Sigmoid colon (tissue), 6 donors: ENCODE measurements at regions not wholly inside any gene's neighbourhood (a gene's known extent, or its start where the extent isn't known, plus 50 kb on each side); places are given as distances from the start of the nearest gene placed in this dataset.

Experiments used
- DNase-seq: peaks from one replicate; pipeline ENCODE4 v3.0.0-alpha.2; 2019
- H3K27ac ChIP-seq, 4 donors: fragments of 200-600 bp; sonication (generic); one replicate each; pipeline ENCODE4 v1.5.1; 2016 to 2019; ENCODE audit warnings: mild to moderate bottlenecking in 1 of 4
- H3K27me3 ChIP-seq, 3 donors: fragments of 200-600 bp; sonication (generic); one replicate each; pipeline ENCODE4 v1.5.1; 2019; ENCODE audit warnings: mild to moderate bottlenecking in 1 of 3
- H3K36me3 ChIP-seq, 4 donors: fragments of 200-600 bp; sonication (generic); one replicate each; pipeline ENCODE4 v1.5.1; 2016 to 2019
- H3K4me1 ChIP-seq, 4 donors: fragments of 200-600 bp; sonication (generic); one replicate each; pipeline ENCODE4 v1.5.1; 2017 to 2019
- H3K4me3 ChIP-seq, 4 donors: fragments of 200-600 bp; sonication (generic); one replicate each; pipeline ENCODE4 v1.5.1; 2017 to 2019; ENCODE audit warnings: mild to moderate bottlenecking in 2 of 4, moderate library complexity in 1 of 4
- H3K9me3 ChIP-seq, 4 donors: fragments of 200-600 bp in 3 of 4; sonication (generic) in 3 of 4; one replicate each; pipeline versions ENCODE4 v1.5.1 to v1.6.1; 2013 to 2019
- CTCF ChIP-seq, 4 experiments: fragments of 450-650 bp in 3 of 4; fragments of 200-600 bp in 1 of 4; IDR thresholded peaks; one replicate each; pipeline ENCODE4 v1.5.1; 2016 to 2019; ENCODE audit warnings: antibody characterized with exemption in 4 of 4, mild to moderate bottlenecking in 3 of 4, moderate library complexity in 2 of 4
- EP300 ChIP-seq, 4 donors: sonication (generic); formaldehyde crosslinking; IDR thresholded peaks; one replicate each; pipeline ENCODE4 v1.6.1; 2017; ENCODE audit warnings: antibody characterized with exemption in 4 of 4
- POLR2A ChIP-seq, 2 donors: fragments of 450-650 bp; IDR thresholded peaks; one replicate each; pipeline ENCODE4 v1.6.1; 2016; ENCODE audit warnings: antibody characterized with exemption in 2 of 2, mild to moderate bottlenecking in 2 of 2, moderate library complexity in 2 of 2
- POLR2AphosphoS5 ChIP-seq, 4 donors: sonication (generic); formaldehyde crosslinking; IDR thresholded peaks; one replicate each; pipeline ENCODE4 v1.6.1; 2017; ENCODE audit warnings: antibody characterized with exemption in 4 of 4
- WGBS, 2 donors: extraction: QIAGEN DNeasy Blood & Tissue Kit; methylation state at CpG; one replicate each; pipeline ENCODE4 v1.1.7; 2013; 5-methylcytosine and 5-hydroxymethylcytosine counted together
- intact Hi-C: fragments of 100-400 bp; cut with DNase I; formaldehyde crosslinking; loops from one replicate; pipeline ENCODE4 v1.15.1; 2023
- donor health status: healthy with polysubstance abuse.
- donor health status: healthy.

DNA sequence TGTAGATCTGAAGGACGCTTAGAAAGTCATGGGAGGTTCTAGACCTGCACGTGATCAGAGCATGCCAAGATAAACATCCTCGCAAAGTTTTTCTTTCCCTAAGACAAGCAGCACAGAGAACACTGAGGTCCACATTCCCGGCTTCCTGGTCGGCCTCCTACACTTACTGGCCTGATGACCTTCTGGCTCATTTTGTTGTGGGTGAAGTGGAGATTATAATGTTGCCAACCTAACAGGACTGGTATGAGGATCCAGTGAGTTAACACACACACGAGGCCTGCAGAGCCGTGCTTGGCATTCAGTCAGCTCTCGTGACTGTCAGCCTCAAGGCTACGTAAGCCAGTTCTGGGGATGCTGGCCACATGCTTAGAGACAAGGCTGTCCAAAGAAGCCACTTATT, 186.0 kb downstream of the TENT4A start:
- TF ChIP-seq POLR2A (IDR thresholded peaks at IDR 0.05) (no peak), POLR2AphosphoS5 (IDR thresholded peaks at IDR 0.05) (peak; percentile 59 to 84 (median 74)), EP300 (IDR thresholded peaks at IDR 0.05) (peak in 3 of 4 donors; percentile 14 to 91 (median 67)), CTCF (IDR thresholded peaks at IDR 0.05) (no peak)
- no peak overlapping the region for H3K4me3 ChIP-seq
- H3K27me3 ChIP-seq: no peaks in the 10 kb centered on the region
- no peaks in the 10 kb centered on the region for H3K36me3 ChIP-seq
- intact Hi-C loops: no loop called here
- 23 to 60% methylated on average over 9 of the region's 9 CpGs for WGBS, 2 donors
- H3K27ac ChIP-seq: peak overlapping the region in 3 of 4 donors; percentile 62 to 68 (median 66)
- peak; percentile 91 for DNase-seq
- no peaks in the 10 kb centered on the region for H3K9me3 ChIP-seq
- H3K4me1 ChIP-seq: peaks cover 0 to 20% (median 5%) of the 10 kb centered on the region in 4 donors

GRCh38 chr5:6900247-6901227, 187.3 kb downstream of the TENT4A start:
- intact Hi-C loops: no loop called here
- H3K36me3 ChIP-seq: no peaks in the 10 kb centered on the region
- TF ChIP-seq EP300 (IDR thresholded peaks at IDR 0.05) (no peak), CTCF (IDR thresholded peaks at IDR 0.05) (no peak), POLR2A (IDR thresholded peaks at IDR 0.05) (no peak), POLR2AphosphoS5 (IDR thresholded peaks at IDR 0.05) (no peak)
- no peak overlapping the region for H3K4me3 ChIP-seq
- peak overlapping the region in 2 of 4 donors; percentile 66 to 68 for H3K27ac ChIP-seq
- WGBS, 2 donors: 46 to 75% methylated on average over 17 of the region's 17 CpGs
- H3K4me1 ChIP-seq: peaks cover 0 to 20% (median 5%) of the 10 kb centered on the region in 4 donors
- no peak for DNase-seq
- H3K27me3 ChIP-seq: no peaks in the 10 kb centered on the region
- no peaks in the 10 kb centered on the region for H3K9me3 ChIP-seq

DNA sequence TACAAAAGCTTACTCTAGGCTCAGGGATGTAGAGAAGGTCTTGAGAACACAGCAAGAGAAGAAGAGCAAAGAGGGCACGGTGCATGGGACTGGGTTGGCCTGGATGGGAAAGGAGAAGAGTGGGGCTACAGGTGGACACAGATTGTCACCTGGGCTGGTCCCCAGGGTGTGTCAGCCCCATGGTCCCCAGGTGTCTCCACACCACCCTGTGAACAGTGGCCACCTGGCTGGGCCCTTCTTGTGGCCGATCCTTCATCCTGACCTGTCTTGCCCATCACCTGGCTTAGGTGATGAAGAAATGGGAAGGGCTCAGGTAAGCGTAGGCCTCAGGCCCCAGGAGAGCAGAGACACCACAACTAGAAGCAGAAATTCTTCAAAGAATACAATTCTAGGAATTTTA, 188.9 kb downstream of the TENT4A start:
- Histone ChIP-seq H3K27ac (peak overlapping the region in 3 of 4 donors; percentile 36 to 61 (median 58)), H3K4me3 (no peak overlapping the region), H3K4me1 (peaks cover 0 to 20% (median 5%) of the 10 kb centered on the region in 4 donors), H3K36me3 (no peaks in the 10 kb centered on the region), H3K27me3 (no peaks in the 10 kb centered on the region), H3K9me3 (no peaks in the 10 kb centered on the region)
- intact Hi-C loops: no loop called here
- WGBS, 2 donors: 91 to 93% methylated on average over 3 of the region's 3 CpGs
- DNase-seq: no peak
- no peak for TF ChIP-seq POLR2AphosphoS5 (IDR thresholded peaks at IDR 0.05)

- Histone ChIP-seq H3K27ac (peak overlapping the region in 3 of 4 donors; percentile 36 to 61 (median 58)), H3K36me3 (no peaks in the 10 kb centered on the region), H3K4me3 (no peak overlapping the region), H3K27me3 (no peaks in the 10 kb centered on the region), H3K9me3 (no peaks in the 10 kb centered on the region), H3K4me1 (peaks cover 0 to 20% (median 5%) of the 10 kb centered on the region in 4 donors)
- 91 to 94% methylated on average over 5 of the region's 5 CpGs for WGBS, 2 donors
- intact Hi-C loops: no loop called here
- DNase-seq: peak; percentile 83
- TF ChIP-seq POLR2AphosphoS5 (IDR thresholded peaks at IDR 0.05) (peak in 3 of 4 donors; percentile 7 to 32 (median 11)), POLR2A (IDR thresholded peaks at IDR 0.05) (no peak)
Observed at GRCh38 chr5:6902597-6902996, 189.4 kb downstream of the TENT4A start.

GRCh38 chr5:6903934-6904333, 190.7 kb downstream of the TENT4A start:
- 56 to 60% methylated on average over 3 of the region's 3 CpGs for WGBS, 2 donors

More at GRCh38 chr5:6903934-6904333, 190.7 kb downstream of the TENT4A start:
- TF ChIP-seq EP300 (IDR thresholded peaks at IDR 0.05) (no peak), POLR2AphosphoS5 (IDR thresholded peaks at IDR 0.05) (no peak), CTCF (IDR thresholded peaks at IDR 0.05) (no peak), POLR2A (IDR thresholded peaks at IDR 0.05) (no peak)
- Histone ChIP-seq H3K4me1 (peaks cover 0 to 20% (median 5%) of the 10 kb centered on the region in 4 donors), H3K4me3 (no peak overlapping the region), H3K36me3 (no peaks in the 10 kb centered on the region), H3K27ac (no peak overlapping the region), H3K9me3 (no peaks in the 10 kb centered on the region), H3K27me3 (no peaks in the 10 kb centered on the region)
- DNase-seq: no peak
- intact Hi-C loops: no loop called here
